ENCODE measurements at regions not wholly inside any gene's neighbourhood (a gene's known extent, or its start where the extent isn't known, plus 50 kb on each side); places are given as distances from the start of the nearest gene placed in this dataset.

DNA sequence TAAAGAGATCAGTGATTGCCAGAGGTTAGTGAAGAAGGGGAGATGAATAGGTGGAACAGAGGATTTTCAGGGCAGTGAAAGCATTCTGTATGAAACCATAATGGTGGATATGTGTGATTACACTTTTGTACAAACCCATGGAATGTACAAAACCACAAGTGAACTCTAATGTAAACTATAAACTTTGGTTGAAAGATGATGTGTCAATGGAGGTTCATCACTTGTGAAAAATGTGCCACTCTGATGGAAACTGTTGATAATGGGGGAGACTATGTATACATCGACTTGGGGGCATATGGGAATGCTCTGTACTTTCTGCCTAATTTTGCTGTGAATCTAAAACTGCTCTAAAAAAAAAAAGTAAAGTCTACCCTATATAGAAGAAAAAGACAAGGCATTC is 68.7 kb upstream of the ARHGEF3 start:
- H3K4me3 ChIP-seq, result no peak overlapping the region

DNA sequence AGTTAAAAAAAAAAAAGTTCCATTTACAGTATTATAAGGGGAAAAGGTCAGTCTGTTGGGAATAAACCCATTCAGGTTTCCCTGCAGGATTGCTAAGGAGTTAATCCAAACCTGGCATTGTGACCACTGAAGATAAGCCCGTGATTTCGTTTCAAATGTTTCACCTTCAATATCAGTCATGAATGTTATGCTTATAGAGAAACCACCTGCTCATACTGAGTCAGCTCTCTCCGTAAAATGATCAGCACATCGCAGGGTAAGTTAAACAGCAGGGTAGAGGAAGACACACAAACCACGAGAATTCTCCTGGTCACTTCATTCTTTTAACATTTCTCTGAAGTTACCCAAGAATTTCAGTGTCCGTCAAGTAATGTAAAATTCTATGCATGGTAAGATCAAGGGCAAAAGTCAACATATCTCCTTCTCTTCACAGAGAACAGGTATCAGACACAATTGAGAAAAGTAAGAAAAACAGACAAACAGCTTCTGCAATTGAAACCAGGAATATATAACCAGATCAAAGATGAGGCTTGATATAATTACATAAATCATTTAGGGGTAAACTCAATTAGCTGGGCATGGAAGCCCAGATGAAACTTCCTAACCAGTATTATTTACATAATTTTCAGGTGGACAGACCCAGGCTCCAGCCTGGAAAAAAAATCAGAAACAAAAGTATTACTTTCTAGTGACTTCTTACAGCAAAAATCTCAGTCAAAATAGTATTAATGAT is 67.6 kb upstream of the ARHGEF3 start:
- Histone ChIP-seq H3K27me3 (no peaks in the 10 kb centered on the region), H3K4me1 (no peaks in the 10 kb centered on the region), H3K36me3 (no peaks in the 10 kb centered on the region), H3K4me3 (no peak overlapping the region), H3K27ac (no peak overlapping the region), H3K9me3 (no peaks in the 10 kb centered on the region)
- DNase-seq (ENCODE audit: low spot score in 2 of 2), result no peak
- TF ChIP-seq, protein P1, sequence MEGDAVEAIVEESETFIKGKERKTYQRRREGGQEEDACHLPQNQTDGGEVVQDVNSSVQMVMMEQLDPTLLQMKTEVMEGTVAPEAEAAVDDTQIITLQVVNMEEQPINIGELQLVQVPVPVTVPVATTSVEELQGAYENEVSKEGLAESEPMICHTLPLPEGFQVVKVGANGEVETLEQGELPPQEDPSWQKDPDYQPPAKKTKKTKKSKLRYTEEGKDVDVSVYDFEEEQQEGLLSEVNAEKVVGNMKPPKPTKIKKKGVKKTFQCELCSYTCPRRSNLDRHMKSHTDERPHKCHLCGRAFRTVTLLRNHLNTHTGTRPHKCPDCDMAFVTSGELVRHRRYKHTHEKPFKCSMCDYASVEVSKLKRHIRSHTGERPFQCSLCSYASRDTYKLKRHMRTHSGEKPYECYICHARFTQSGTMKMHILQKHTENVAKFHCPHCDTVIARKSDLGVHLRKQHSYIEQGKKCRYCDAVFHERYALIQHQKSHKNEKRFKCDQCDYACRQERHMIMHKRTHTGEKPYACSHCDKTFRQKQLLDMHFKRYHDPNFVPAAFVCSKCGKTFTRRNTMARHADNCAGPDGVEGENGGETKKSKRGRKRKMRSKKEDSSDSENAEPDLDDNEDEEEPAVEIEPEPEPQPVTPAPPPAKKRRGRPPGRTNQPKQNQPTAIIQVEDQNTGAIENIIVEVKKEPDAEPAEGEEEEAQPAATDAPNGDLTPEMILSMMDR (IDR thresholded peaks at IDR 0.05), result no peak
- intact Hi-C loops (cut with DNase I), result no loop called here

More for the DNA sequence above, 68.7 kb upstream of the ARHGEF3 start:
- TF ChIP-seq, protein P1 (IDR thresholded peaks at IDR 0.05), result no peak
- intact Hi-C loops (cut with DNase I), result no loop called here
- Histone ChIP-seq H3K4me1 (no peaks in the 10 kb centered on the region), H3K27me3 (no peaks in the 10 kb centered on the region), H3K27ac (no peak overlapping the region), H3K9me3 (no peaks in the 10 kb centered on the region), H3K36me3 (no peaks in the 10 kb centered on the region)
- DNase-seq (ENCODE audit: low spot score in 2 of 2), result no peak

DNA sequence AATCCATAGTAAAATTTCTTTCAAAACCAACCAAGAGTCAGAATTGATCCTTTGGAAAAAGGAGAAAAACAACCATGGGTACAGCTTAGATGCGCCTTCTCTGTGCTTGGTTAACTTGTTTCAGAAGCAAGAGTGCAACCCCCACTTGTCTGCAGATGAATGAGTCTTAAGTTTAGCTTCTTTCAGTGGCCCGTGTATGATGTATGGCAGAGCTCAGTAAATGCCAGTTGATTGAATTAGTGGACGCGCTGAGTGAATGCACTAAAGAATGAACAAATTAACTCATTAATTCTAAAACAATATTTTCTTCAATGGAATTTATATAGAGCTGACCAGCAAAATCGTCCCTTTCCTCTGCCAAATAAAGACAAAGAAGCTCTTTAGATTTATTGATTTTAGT is 67.0 kb upstream of the ARHGEF3 start:
- H3K4me3 ChIP-seq, result no peak overlapping the region
- H3K27me3 ChIP-seq, result no peaks in the 10 kb centered on the region
- intact Hi-C loops (cut with DNase I), result no loop called here
- H3K9me3 ChIP-seq, result no peaks in the 10 kb centered on the region
- H3K36me3 ChIP-seq, result no peaks in the 10 kb centered on the region
- no peak for DNase-seq (ENCODE audit: low spot score in 2 of 2)
- TF ChIP-seq, protein P1 (IDR thresholded peaks at IDR 0.05), result no peak
- no peak overlapping the region for H3K27ac ChIP-seq
- H3K4me1 ChIP-seq, result no peaks in the 10 kb centered on the region

GRCh38 chr3:56867671-56868070 is 65.9 kb upstream of the ARHGEF3 start:
- DNase-seq (ENCODE audit: low spot score in 2 of 2), result no peak
- H3K4me3 ChIP-seq, result no peak overlapping the region
- TF ChIP-seq, protein P1 (IDR thresholded peaks at IDR 0.05), result no peak
- no peak overlapping the region for H3K27ac ChIP-seq
- intact Hi-C loops (cut with DNase I), result no loop called here
- H3K27me3 ChIP-seq, result no peaks in the 10 kb centered on the region
- H3K9me3 ChIP-seq, result no peaks in the 10 kb centered on the region
- no peaks in the 10 kb centered on the region for H3K36me3 ChIP-seq
- H3K4me1 ChIP-seq, result no peaks in the 10 kb centered on the region

- no peak overlapping the region for H3K4me3 ChIP-seq
- TF ChIP-seq, protein P1 (IDR thresholded peaks at IDR 0.05), result no peak
- intact Hi-C loops (cut with DNase I), result no loop called here
- no peaks in the 10 kb centered on the region for H3K4me1 ChIP-seq
- DNase-seq (ENCODE audit: low spot score in 2 of 2), result no peak
- no peak overlapping the region for H3K27ac ChIP-seq
- no peaks in the 10 kb centered on the region for H3K9me3 ChIP-seq
- no peaks in the 10 kb centered on the region for H3K36me3 ChIP-seq
- H3K27me3 ChIP-seq, result no peaks in the 10 kb centered on the region
These were observed 63.3 kb upstream of the ARHGEF3 start for GRCh38 chr3:56864918-56865524.
